ENCODE measurements at regions not wholly inside any gene's neighbourhood (a gene's known extent, or its start where the extent isn't known, plus 50 kb on each side); places are given as distances from the start of the nearest gene placed in this dataset.

DNA sequence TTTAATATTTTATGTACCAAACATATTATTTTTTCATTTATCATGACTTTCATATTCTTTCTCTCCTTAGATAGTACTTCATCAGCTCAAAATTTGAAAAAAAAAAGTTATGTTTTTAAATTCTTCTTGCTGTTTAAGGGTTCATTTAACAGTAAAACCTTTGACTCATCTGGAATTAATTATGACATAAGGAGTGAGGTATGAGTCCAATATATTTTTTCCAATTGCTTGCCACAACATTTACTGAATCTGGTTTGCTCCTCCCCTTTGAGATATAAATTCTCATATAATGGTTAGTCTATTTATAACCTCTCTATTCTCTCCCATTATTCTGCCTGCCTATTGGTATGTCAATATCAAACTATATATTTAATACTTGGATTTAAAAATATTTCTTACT is 387.8 kb downstream of the TUSC7 start:
- POLR2A ChIA-PET: no interaction called here

GRCh38 chr3:117101697-117102096 is 392.1 kb downstream of the TUSC7 start:
- intact Hi-C loops (cut with micrococcal nuclease): no loop called here
- no peak for DNase-seq
- no peak for ATAC-seq
- POLR2A ChIA-PET: no interaction called here
- CTCF ChIA-PET: no interaction called here
- H3K36me3 ChIP-seq (ENCODE audit: control insufficient read depth in 2 of 3, insufficient read depth in 3 of 3, low read length in 3 of 3): no peaks in the 10 kb centered on the region
- no peak overlapping the region for H3K27ac Mint-ChIP-seq
- no peak overlapping the region for H3K4me3 ChIP-seq (ENCODE audit: low read length)
- no peaks in the 10 kb centered on the region for H3K9me3 ChIP-seq (ENCODE audit: control insufficient read depth in 2 of 3, low read length in 3 of 3)
- peaks cover 0 to 6% (median 0%) of the 10 kb centered on the region in 5 donors for H3K36me3 Mint-ChIP-seq
- no peaks in the 10 kb centered on the region for H3K27me3 ChIP-seq (ENCODE audit: control insufficient read depth in 2 of 2, insufficient read depth in 2 of 2, low read length in 2 of 2)
- no peak overlapping the region for H3K27ac ChIP-seq (ENCODE audit: low read depth, low read length)
- no peaks in the 10 kb centered on the region for H3K4me1 Mint-ChIP-seq
- no peak overlapping the region for H3K4me3 Mint-ChIP-seq
- peaks cover 0 to 11% (median 1%) of the 10 kb centered on the region in 11 donors for H3K9me3 Mint-ChIP-seq
- no peaks in the 10 kb centered on the region for H3K4me1 ChIP-seq (ENCODE audit: control insufficient read depth in 2 of 2, insufficient read depth in 2 of 2, low read length in 2 of 2)
- H3K27me3 Mint-ChIP-seq: no peaks in the 10 kb centered on the region

More for the DNA sequence above, 387.8 kb downstream of the TUSC7 start:
- intact Hi-C loops (cut with micrococcal nuclease): no loop called here
- no peak for ATAC-seq
- H3K4me3 Mint-ChIP-seq: no peak overlapping the region
- no peak overlapping the region for H3K27ac Mint-ChIP-seq
- H3K9me3 Mint-ChIP-seq: peaks cover 0 to 13% (median 2%) of the 10 kb centered on the region in 11 donors
- Histone ChIP-seq H3K4me1 (ENCODE audit: control insufficient read depth in 2 of 2, insufficient read depth in 2 of 2, low read length in 2 of 2) (no peaks in the 10 kb centered on the region), H3K9me3 (ENCODE audit: control insufficient read depth in 2 of 3, low read length in 3 of 3) (no peaks in the 10 kb centered on the region), H3K27me3 (ENCODE audit: control insufficient read depth in 2 of 2, insufficient read depth in 2 of 2, low read length in 2 of 2) (no peaks in the 10 kb centered on the region), H3K27ac (ENCODE audit: low read depth, low read length) (no peak overlapping the region), H3K36me3 (ENCODE audit: control insufficient read depth in 2 of 3, insufficient read depth in 3 of 3, low read length in 3 of 3) (no peaks in the 10 kb centered on the region), H3K4me3 (ENCODE audit: low read length) (no peak overlapping the region)
- H3K27me3 Mint-ChIP-seq: no peaks in the 10 kb centered on the region
- H3K36me3 Mint-ChIP-seq: no peaks in the 10 kb centered on the region
- no peak for DNase-seq
- CTCF ChIA-PET: no interaction called here
- H3K4me1 Mint-ChIP-seq: no peaks in the 10 kb centered on the region

DNA sequence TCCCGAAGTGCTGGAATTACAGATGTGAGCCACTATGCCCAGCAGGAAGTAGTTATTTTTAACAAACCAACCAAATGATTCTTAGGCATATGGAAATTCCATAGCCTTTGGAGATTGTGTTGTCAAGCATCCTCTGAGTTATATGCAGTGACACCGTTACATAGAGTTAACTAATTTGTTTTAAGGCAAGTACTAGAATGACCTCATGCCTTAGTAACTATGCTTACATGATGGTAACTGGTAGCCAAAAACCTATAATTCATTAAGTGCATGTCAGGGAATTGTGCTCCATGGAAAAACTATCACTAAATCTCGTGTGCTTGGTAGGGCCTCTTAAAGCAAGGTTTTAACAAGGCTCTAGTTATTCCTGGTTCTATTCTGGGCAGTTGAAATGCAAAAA is 392.8 kb downstream of the TUSC7 start:
- no peak overlapping the region for H3K4me3 ChIP-seq (ENCODE audit: low read length)
- ATAC-seq: no peak
- CTCF ChIA-PET: no interaction called here

GRCh38 chr3:117103675-117104074 is 394.1 kb downstream of the TUSC7 start:
- no peaks in the 10 kb centered on the region for H3K27me3 ChIP-seq (ENCODE audit: control insufficient read depth in 2 of 2, insufficient read depth in 2 of 2, low read length in 2 of 2)
- ChIA-PET CTCF (no interaction called here), POLR2A (no interaction called here)
- no peak for ATAC-seq
- DNase-seq: no peak
- peaks cover 0 to 11% (median 4%) of the 10 kb centered on the region in 11 donors for H3K9me3 Mint-ChIP-seq
- no peaks in the 10 kb centered on the region for H3K4me1 ChIP-seq (ENCODE audit: control insufficient read depth in 2 of 2, insufficient read depth in 2 of 2, low read length in 2 of 2)
- no peak overlapping the region for H3K27ac Mint-ChIP-seq
- H3K4me1 Mint-ChIP-seq: no peaks in the 10 kb centered on the region
- no peak overlapping the region for H3K4me3 Mint-ChIP-seq
- H3K27me3 Mint-ChIP-seq: no peaks in the 10 kb centered on the region
- no peak overlapping the region for H3K27ac ChIP-seq (ENCODE audit: low read depth, low read length)
- no peak overlapping the region for H3K4me3 ChIP-seq (ENCODE audit: low read length)
- intact Hi-C loops (cut with micrococcal nuclease): no loop called here
- no peaks in the 10 kb centered on the region for H3K9me3 ChIP-seq (ENCODE audit: control insufficient read depth in 2 of 3, low read length in 3 of 3)
- peaks cover 0 to 6% (median 0%) of the 10 kb centered on the region in 5 donors for H3K36me3 Mint-ChIP-seq
- H3K36me3 ChIP-seq (ENCODE audit: control insufficient read depth in 2 of 3, insufficient read depth in 3 of 3, low read length in 3 of 3): no peaks in the 10 kb centered on the region

More for the DNA sequence above, 392.8 kb downstream of the TUSC7 start:
- H3K4me1 Mint-ChIP-seq: no peaks in the 10 kb centered on the region
- Histone ChIP-seq H3K36me3 (ENCODE audit: control insufficient read depth in 2 of 3, insufficient read depth in 3 of 3, low read length in 3 of 3) (no peaks in the 10 kb centered on the region), H3K9me3 (ENCODE audit: control insufficient read depth in 2 of 3, low read length in 3 of 3) (no peaks in the 10 kb centered on the region), H3K4me1 (ENCODE audit: control insufficient read depth in 2 of 2, insufficient read depth in 2 of 2, low read length in 2 of 2) (no peaks in the 10 kb centered on the region), H3K27me3 (ENCODE audit: control insufficient read depth in 2 of 2, insufficient read depth in 2 of 2, low read length in 2 of 2) (no peaks in the 10 kb centered on the region), H3K27ac (ENCODE audit: low read depth, low read length) (no peak overlapping the region)
- H3K27me3 Mint-ChIP-seq: no peaks in the 10 kb centered on the region
- H3K4me3 Mint-ChIP-seq: no peak overlapping the region
- POLR2A ChIA-PET: no interaction called here
- H3K9me3 Mint-ChIP-seq: peaks cover 0 to 11% (median 1%) of the 10 kb centered on the region in 11 donors
- H3K36me3 Mint-ChIP-seq: peaks cover 0 to 6% (median 0%) of the 10 kb centered on the region in 5 donors
- H3K27ac Mint-ChIP-seq: no peak overlapping the region
- no peak for DNase-seq
- intact Hi-C loops (cut with micrococcal nuclease): no loop called here

GRCh38 chr3:117104381-117104780 is 394.8 kb downstream of the TUSC7 start:
- no peak for ATAC-seq
- no peak for DNase-seq
- H3K4me3 Mint-ChIP-seq: no peak overlapping the region
- Histone ChIP-seq H3K4me3 (ENCODE audit: low read length) (no peak overlapping the region), H3K27me3 (ENCODE audit: control insufficient read depth in 2 of 2, insufficient read depth in 2 of 2, low read length in 2 of 2) (no peaks in the 10 kb centered on the region), H3K9me3 (ENCODE audit: control insufficient read depth in 2 of 3, low read length in 3 of 3) (no peaks in the 10 kb centered on the region), H3K36me3 (ENCODE audit: control insufficient read depth in 2 of 3, insufficient read depth in 3 of 3, low read length in 3 of 3) (no peaks in the 10 kb centered on the region), H3K4me1 (ENCODE audit: control insufficient read depth in 2 of 2, insufficient read depth in 2 of 2, low read length in 2 of 2) (no peaks in the 10 kb centered on the region), H3K27ac (ENCODE audit: low read depth, low read length) (no peak overlapping the region)
- H3K36me3 Mint-ChIP-seq: peaks cover 0 to 6% (median 0%) of the 10 kb centered on the region in 5 donors
- peaks cover 0 to 11% (median 4%) of the 10 kb centered on the region in 11 donors for H3K9me3 Mint-ChIP-seq
- no peaks in the 10 kb centered on the region for H3K4me1 Mint-ChIP-seq
- intact Hi-C loops (cut with micrococcal nuclease): no loop called here
- ChIA-PET POLR2A (no interaction called here), CTCF (no interaction called here)
- H3K27ac Mint-ChIP-seq: no peak overlapping the region
- H3K27me3 Mint-ChIP-seq: no peaks in the 10 kb centered on the region

DNA sequence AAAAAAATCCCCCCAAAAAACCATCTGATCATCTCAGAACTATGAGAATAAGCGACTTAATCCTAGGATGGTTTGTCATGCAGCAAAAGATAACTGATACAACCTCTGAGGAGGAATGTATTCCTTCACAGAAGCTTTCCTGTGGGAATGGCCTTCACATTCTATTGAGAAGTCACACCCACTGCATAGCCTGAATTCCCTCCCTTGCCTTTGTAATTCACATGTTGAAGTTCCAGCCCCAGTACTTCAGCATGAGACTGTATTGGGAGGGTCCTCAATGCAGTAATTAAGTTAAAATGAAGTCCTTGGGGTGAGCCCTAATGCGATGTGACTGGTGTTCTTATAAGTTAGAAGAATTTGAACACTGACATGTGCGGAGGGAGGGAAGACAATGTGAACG is 395.2 kb downstream of the TUSC7 start:
- Mint-ChIP-seq H3K36me3 (peaks cover 0 to 6% (median 0%) of the 10 kb centered on the region in 5 donors), H3K27ac (no peak overlapping the region), H3K27me3 (no peaks in the 10 kb centered on the region), H3K4me3 (no peak overlapping the region), H3K4me1 (no peaks in the 10 kb centered on the region), H3K9me3 (peaks cover 0 to 11% (median 4%) of the 10 kb centered on the region in 11 donors)
- Histone ChIP-seq H3K4me1 (ENCODE audit: control insufficient read depth in 2 of 2, insufficient read depth in 2 of 2, low read length in 2 of 2) (no peaks in the 10 kb centered on the region), H3K27ac (ENCODE audit: low read depth, low read length) (no peak overlapping the region), H3K27me3 (ENCODE audit: control insufficient read depth in 2 of 2, insufficient read depth in 2 of 2, low read length in 2 of 2) (no peaks in the 10 kb centered on the region), H3K36me3 (ENCODE audit: control insufficient read depth in 2 of 3, insufficient read depth in 3 of 3, low read length in 3 of 3) (no peaks in the 10 kb centered on the region), H3K4me3 (ENCODE audit: low read length) (no peak overlapping the region), H3K9me3 (ENCODE audit: control insufficient read depth in 2 of 3, low read length in 3 of 3) (no peaks in the 10 kb centered on the region)
- intact Hi-C loops (cut with micrococcal nuclease): no loop called here
- ATAC-seq: no peak
- DNase-seq: no peak
- ChIA-PET CTCF (no interaction called here), POLR2A (no interaction called here)

DNA sequence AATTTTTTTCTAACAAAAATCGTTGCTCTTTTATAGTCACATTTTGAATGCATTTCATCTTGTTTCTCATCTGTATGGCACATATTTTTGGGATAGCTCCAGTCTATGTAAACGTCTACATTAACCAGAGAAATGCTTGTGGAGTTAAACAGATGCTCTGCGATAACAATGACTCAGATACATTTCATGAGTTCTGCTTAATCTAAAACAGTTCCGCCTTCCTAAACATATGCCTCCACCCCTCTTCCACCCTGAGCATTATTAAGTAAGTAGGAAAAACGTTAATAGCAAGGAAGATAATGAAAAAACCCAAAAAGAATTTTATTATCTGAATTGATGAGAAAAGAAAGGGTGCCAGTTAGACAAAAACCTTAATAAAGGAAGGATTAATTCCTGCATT is 396.1 kb downstream of the TUSC7 start:
- H3K27ac Mint-ChIP-seq: no peak overlapping the region
- CTCF ChIA-PET: no interaction called here
- DNase-seq (no peak), ATAC-seq (no peak)
- peaks cover 0 to 6% (median 0%) of the 10 kb centered on the region in 5 donors for H3K36me3 Mint-ChIP-seq
- H3K27me3 ChIP-seq (ENCODE audit: control insufficient read depth in 2 of 2, insufficient read depth in 2 of 2, low read length in 2 of 2): no peaks in the 10 kb centered on the region
- no peaks in the 10 kb centered on the region for H3K4me1 Mint-ChIP-seq
- POLR2A ChIA-PET: no interaction called here
- H3K4me1 ChIP-seq (ENCODE audit: control insufficient read depth in 2 of 2, insufficient read depth in 2 of 2, low read length in 2 of 2): no peaks in the 10 kb centered on the region
- no peak overlapping the region for H3K27ac ChIP-seq (ENCODE audit: low read depth, low read length)
- intact Hi-C loops (cut with micrococcal nuclease): no loop called here
- H3K9me3 ChIP-seq (ENCODE audit: control insufficient read depth in 2 of 3, low read length in 3 of 3): no peaks in the 10 kb centered on the region
- H3K27me3 Mint-ChIP-seq: no peaks in the 10 kb centered on the region
- no peaks in the 10 kb centered on the region for H3K36me3 ChIP-seq (ENCODE audit: control insufficient read depth in 2 of 3, insufficient read depth in 3 of 3, low read length in 3 of 3)
- no peak overlapping the region for H3K4me3 ChIP-seq (ENCODE audit: low read length)
- no peak overlapping the region for H3K4me3 Mint-ChIP-seq
- peaks cover 0 to 11% (median 3%) of the 10 kb centered on the region in 11 donors for H3K9me3 Mint-ChIP-seq

All from naive thymus-derived CD4-positive, alpha-beta T cell (primary cell).